Esophagus squamous epithelium (tissue), 4 donors: ENCODE measurements at regions not wholly inside any gene's neighbourhood (a gene's known extent, or its start where the extent isn't known, plus 50 kb on each side); places are given as distances from the start of the nearest gene placed in this dataset.

Experiments
- POLR2A ChIP-seq, 4 donors: fragments of 450-650 bp; IDR thresholded peaks; one replicate each; pipeline ENCODE4 v1.6.1; 2017; ENCODE audit warnings: antibody characterized with exemption in 4 of 4, mild to moderate bottlenecking in 4 of 4, moderate library complexity in 3 of 4
- TF ChIP-seq, protein P1 (sequence below), 6 experiments: fragments of 450-650 bp in 4 of 6; fragments of 200-600 bp in 2 of 6; sonication (generic) in 2 of 6; IDR thresholded peaks; one replicate each; pipeline ENCODE4 v1.5.1; 2016 to 2019; ENCODE audit warnings: antibody characterized with exemption in 6 of 6, mild to moderate bottlenecking in 4 of 6, moderate library complexity in 4 of 6

DNA sequence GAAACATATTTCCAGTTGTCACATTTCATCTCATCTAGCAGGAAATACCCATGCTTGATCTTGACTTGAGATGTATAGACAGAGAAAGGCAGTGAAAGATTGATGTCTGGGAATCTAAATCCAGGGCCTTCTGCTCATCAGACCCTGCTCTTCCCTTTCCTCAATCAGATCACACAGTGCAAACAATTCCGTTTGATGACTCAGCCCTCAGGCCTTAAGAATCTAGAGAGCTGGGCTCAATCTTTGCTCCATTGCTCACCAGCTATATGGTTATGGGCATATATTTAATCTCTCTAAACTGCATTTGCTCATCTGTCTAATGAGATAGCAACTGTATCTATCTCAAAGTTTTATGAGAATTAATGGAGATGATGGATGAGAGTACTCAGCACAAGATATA, 201.8 kb upstream of the CCDC196 start:
- TF ChIP-seq, protein P1, sequence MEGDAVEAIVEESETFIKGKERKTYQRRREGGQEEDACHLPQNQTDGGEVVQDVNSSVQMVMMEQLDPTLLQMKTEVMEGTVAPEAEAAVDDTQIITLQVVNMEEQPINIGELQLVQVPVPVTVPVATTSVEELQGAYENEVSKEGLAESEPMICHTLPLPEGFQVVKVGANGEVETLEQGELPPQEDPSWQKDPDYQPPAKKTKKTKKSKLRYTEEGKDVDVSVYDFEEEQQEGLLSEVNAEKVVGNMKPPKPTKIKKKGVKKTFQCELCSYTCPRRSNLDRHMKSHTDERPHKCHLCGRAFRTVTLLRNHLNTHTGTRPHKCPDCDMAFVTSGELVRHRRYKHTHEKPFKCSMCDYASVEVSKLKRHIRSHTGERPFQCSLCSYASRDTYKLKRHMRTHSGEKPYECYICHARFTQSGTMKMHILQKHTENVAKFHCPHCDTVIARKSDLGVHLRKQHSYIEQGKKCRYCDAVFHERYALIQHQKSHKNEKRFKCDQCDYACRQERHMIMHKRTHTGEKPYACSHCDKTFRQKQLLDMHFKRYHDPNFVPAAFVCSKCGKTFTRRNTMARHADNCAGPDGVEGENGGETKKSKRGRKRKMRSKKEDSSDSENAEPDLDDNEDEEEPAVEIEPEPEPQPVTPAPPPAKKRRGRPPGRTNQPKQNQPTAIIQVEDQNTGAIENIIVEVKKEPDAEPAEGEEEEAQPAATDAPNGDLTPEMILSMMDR (IDR thresholded peaks at IDR 0.05): no peak
- no peak for TF ChIP-seq POLR2A (IDR thresholded peaks at IDR 0.05)
